Activated CD4-positive, alpha-beta T cell treated with anti-CD3 and anti-CD28 coated beads, Interleukin-2, amount 10 ng/mL, durations not matched to agents 24 days and 14 days (primary cell): ENCODE measurements at regions not wholly inside any gene's neighbourhood (a gene's known extent, or its start where the extent isn't known, plus 50 kb on each side); places are given as distances from the start of the nearest gene placed in this dataset.

Experiments
- DNase-seq: peaks from one replicate; pipeline ENCODE4 v3.0.0; 2022
- H3K27ac Mint-ChIP-seq: one replicate; pipeline ENCODE4 v1.8.0; 2022; ENCODE audit warnings: mild to moderate bottlenecking, mixed read lengths
- H3K27me3 Mint-ChIP-seq: one replicate; pipeline ENCODE4 v1.8.0; 2022; ENCODE audit warnings: mixed read lengths
- H3K36me3 Mint-ChIP-seq: one replicate; pipeline ENCODE4 v1.8.0; 2022; ENCODE audit warnings: low read depth, mild to moderate bottlenecking, mixed read lengths
- H3K4me1 Mint-ChIP-seq: one replicate; pipeline ENCODE4 v1.8.0; 2021; ENCODE audit warnings: mixed read lengths
- H3K4me3 Mint-ChIP-seq: one replicate; pipeline ENCODE4 v1.8.0; 2022; ENCODE audit warnings: mild to moderate bottlenecking, moderate library complexity, mixed read lengths
- H3K9me3 Mint-ChIP-seq: one replicate; pipeline ENCODE4 v1.8.0; 2021; ENCODE audit warnings: mixed read lengths
- intact Hi-C: fragments of 100-400 bp; cut with micrococcal nuclease; formaldehyde crosslinking; loops from one replicate; pipeline ENCODE4 v1.15.1; 2023

DNA sequence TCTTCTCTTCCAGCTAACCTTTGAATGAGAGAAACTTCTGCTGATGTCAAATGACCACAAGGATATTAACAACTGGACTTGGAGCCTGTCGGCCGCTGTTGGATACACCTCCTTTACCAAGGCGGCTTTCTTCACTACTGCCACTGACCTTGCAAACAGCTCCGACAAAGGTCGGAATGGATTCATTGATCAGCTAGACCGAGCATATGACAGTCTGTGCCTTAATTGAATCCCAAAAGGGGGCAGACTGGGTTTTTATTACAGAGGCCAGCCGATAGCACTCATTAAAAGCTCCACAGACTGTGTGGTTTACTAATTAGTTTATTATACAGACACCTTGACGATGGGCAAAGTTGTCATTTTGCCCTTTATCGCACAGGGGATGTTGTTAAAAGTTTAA, 394.5 kb downstream of the RERGL start:
- Mint-ChIP-seq H3K27ac (no peak overlapping the region), H3K27me3 (no peaks in the 10 kb centered on the region), H3K4me1 (no peaks in the 10 kb centered on the region), H3K4me3 (no peak overlapping the region), H3K9me3 (peaks cover 3% of the 10 kb centered on the region), H3K36me3 (no peaks in the 10 kb centered on the region)
- no peak for DNase-seq
- intact Hi-C loops = no loop called here

DNA sequence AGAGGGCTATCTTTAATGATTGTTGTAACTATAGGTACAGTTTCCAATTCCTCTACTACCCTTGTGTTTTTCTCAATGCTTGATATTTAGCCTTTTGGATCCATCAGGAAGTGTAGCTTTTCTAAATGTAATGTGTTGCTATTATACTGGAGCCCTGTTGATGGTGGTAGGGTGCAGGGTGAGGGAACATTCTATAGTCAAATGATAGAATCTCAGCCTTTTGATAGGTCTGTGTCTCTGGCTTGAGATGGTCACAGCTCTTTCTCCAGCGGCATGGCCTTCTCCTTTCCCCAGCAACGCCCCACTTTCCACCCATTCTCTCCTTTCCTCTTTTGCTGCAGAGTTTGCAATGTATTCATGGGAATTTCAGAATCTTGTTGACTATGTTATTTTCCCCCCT, 398.6 kb downstream of the RERGL start:
- Mint-ChIP-seq H3K27me3 (no peaks in the 10 kb centered on the region), H3K9me3 (peaks cover 4% of the 10 kb centered on the region), H3K36me3 (no peaks in the 10 kb centered on the region), H3K4me1 (no peaks in the 10 kb centered on the region), H3K27ac (no peak overlapping the region), H3K4me3 (no peak overlapping the region)
- intact Hi-C loops = no loop called here
- DNase-seq = no peak

DNA sequence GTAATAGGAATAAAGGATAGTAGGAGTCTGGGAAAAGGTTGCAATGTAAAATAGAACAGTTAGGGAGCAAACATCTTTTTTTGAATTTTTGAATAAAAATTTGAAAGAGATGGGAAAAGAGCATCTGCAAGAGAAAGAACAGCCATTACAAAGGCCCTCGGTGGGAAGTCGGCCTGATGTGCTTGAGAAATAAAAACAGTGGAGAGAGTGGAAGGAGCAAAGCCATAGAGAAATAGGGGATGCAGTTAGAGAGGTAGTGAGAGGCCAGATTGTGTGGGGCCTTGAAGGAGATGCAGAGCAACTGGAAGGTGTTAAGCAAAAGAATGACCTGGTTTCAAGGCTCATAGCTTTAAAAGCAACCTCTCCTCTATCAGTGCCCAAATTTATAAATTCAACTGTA, 409.8 kb downstream of the RERGL start:
- DNase-seq = no peak
- H3K9me3 Mint-ChIP-seq = peaks cover 6% of the 10 kb centered on the region

DNA sequence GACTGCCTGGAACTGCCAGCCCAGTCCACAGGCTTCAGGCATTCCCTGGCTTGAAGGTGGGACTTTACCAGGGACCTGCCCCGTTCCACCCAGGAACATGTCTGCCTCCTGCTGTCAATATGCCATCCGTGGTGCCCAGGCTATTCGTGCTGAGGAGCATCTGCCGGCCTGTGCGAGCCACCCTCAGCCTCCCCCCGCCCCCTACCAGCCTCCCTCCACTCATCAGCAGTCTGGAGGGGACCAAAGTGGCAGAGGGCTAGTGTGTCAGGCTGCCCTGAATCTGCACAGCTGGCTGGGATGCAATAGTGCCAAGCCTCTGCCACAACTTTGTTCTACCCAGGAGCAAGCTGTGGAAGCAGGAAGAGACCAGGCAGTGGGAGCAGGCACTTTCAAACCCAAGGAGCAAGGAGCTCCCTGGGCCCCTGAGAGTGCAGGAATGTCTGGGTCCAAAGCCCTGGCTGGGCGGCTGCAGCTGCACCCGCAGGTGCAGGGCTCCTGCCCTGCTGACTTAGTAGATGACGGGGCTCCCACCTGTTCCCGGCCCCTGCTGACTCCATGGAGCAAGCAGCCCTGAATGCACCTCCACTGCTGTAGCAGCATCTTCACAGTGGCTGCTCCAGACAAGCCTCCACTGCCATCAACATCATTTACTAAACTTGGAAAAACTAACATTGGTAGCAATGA, 423.2 kb downstream of the RERGL start:
- intact Hi-C loops = no loop called here
- no peaks in the 10 kb centered on the region for H3K27me3 Mint-ChIP-seq
- no peaks in the 10 kb centered on the region for H3K36me3 Mint-ChIP-seq
- H3K27ac Mint-ChIP-seq = no peak overlapping the region
- H3K4me3 Mint-ChIP-seq = no peak overlapping the region
- peaks cover 5% of the 10 kb centered on the region for H3K9me3 Mint-ChIP-seq
- H3K4me1 Mint-ChIP-seq = no peaks in the 10 kb centered on the region
- DNase-seq = no peak

More for the DNA sequence above, 409.8 kb downstream of the RERGL start:
- H3K27ac Mint-ChIP-seq = no peak overlapping the region
- no peak overlapping the region for H3K4me3 Mint-ChIP-seq
- H3K4me1 Mint-ChIP-seq = no peaks in the 10 kb centered on the region
- intact Hi-C loops = no loop called here
- no peaks in the 10 kb centered on the region for H3K27me3 Mint-ChIP-seq
- no peaks in the 10 kb centered on the region for H3K36me3 Mint-ChIP-seq

DNA sequence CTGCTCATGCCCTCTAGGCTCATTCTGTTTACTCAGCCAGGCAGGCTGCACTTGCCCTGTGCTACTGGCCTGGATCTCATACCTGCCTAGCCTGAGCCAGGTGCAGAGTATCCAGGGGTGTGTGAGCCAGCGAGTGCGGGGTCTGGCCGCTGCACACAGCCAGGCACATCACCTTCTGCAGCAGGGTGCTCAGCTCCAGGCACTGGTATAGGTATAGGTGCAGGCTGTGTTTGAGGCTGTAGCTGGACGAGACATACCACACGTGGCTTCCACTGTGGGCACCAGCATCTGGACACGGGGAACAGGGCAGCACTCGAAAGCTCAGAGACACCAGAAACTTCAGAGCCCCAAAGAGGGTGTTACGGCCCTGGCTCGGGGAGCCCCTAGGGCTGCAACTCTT, 424.2 kb downstream of the RERGL start:
- H3K27ac Mint-ChIP-seq = no peak overlapping the region
- no peak for DNase-seq
- H3K4me1 Mint-ChIP-seq = no peaks in the 10 kb centered on the region
- H3K27me3 Mint-ChIP-seq = no peaks in the 10 kb centered on the region
- no peak overlapping the region for H3K4me3 Mint-ChIP-seq
- peaks cover 5% of the 10 kb centered on the region for H3K9me3 Mint-ChIP-seq
- intact Hi-C loops = no loop called here
- no peaks in the 10 kb centered on the region for H3K36me3 Mint-ChIP-seq

DNA sequence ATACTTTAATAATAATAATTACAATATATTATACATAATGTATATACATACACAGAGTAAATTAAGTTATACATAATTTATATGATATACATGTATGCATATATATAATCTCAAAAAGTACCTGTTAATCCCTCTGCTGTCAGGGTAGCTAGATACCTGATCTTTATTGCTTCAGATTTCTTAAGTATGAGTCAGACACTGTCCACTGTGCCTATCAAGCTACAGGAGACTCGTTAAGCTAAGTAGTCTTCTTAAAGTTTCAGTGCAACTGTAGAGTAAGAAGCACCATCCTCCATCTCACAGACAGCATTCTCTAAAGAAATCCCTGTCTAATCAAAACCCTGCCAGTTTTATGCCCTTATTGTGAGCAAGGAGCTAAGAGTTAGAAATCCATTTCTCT, 428.7 kb downstream of the RERGL start:
- DNase-seq = no peak
- Mint-ChIP-seq H3K27ac (no peak overlapping the region), H3K4me3 (no peak overlapping the region), H3K36me3 (no peaks in the 10 kb centered on the region), H3K4me1 (no peaks in the 10 kb centered on the region), H3K9me3 (no peaks in the 10 kb centered on the region), H3K27me3 (no peaks in the 10 kb centered on the region)
- intact Hi-C loops = no loop called here

DNA sequence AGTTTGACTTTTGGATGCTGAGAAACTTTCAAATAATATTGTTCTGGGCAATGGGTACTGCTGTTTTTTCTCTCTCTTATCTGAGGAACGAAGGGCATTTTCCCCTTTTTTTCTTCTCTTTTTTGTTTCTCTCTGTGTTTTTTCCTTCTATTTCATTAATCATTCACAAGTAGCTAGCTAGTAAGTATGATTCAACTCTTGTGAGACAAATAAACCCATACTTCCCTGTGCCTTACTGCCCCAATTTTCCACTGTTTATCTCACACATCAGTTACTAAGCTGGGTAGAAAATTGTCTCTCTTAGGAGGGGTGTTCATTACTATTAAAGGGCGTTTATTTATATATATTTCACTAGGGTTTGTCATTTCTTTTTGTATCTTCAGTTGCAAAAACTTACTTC, 437.6 kb downstream of the RERGL start:
- DNase-seq = no peak
- Mint-ChIP-seq H3K9me3 (no peaks in the 10 kb centered on the region), H3K27me3 (no peaks in the 10 kb centered on the region), H3K27ac (no peak overlapping the region), H3K36me3 (no peaks in the 10 kb centered on the region), H3K4me1 (no peaks in the 10 kb centered on the region), H3K4me3 (no peak overlapping the region)
- intact Hi-C loops = no loop called here

DNA sequence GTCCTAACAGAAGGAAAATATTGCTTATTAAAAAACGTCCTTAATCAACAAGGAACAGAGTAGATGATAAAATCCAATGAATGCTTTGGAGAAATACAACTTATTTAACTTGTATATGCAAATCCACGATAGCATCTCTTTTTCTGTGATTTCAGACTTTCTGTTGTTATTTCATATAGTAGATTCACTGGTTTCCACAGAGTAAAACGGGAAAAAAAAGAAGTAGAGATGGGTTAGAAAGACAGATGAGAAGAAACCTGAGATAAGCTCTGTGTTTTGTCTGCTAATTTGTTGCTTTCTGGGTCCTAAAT, 447.7 kb downstream of the RERGL start:
- no peaks in the 10 kb centered on the region for H3K4me1 Mint-ChIP-seq
- no peaks in the 10 kb centered on the region for H3K9me3 Mint-ChIP-seq
- H3K27ac Mint-ChIP-seq = no peak overlapping the region
- H3K36me3 Mint-ChIP-seq = no peaks in the 10 kb centered on the region
- no peak overlapping the region for H3K4me3 Mint-ChIP-seq
- no peaks in the 10 kb centered on the region for H3K27me3 Mint-ChIP-seq
- intact Hi-C loops = no loop called here
- no peak for DNase-seq

DNA sequence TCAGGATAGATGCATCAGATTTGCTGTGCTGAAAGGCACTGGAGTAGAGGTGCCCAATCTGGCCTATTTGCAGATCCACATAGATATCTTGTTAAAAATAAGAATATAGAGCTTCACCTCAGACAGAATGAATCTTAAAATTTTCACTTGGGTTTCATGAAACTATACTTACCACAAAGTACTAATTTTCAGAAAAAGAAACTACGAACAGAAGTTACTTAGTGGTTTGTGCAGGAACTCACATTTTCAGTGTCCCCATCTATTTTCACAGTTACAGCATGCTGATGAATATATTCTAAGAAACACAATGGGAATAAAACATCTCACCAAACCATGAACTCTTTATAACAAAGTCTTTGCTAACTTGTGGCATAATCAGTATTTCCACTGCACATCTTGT, 449.4 kb downstream of the RERGL start:
- DNase-seq = no peak
- no peak overlapping the region for H3K4me3 Mint-ChIP-seq
- H3K36me3 Mint-ChIP-seq = no peaks in the 10 kb centered on the region
- H3K9me3 Mint-ChIP-seq = no peaks in the 10 kb centered on the region
- intact Hi-C loops = no loop called here
- no peaks in the 10 kb centered on the region for H3K4me1 Mint-ChIP-seq
- H3K27me3 Mint-ChIP-seq = no peaks in the 10 kb centered on the region
- H3K27ac Mint-ChIP-seq = no peak overlapping the region

DNA sequence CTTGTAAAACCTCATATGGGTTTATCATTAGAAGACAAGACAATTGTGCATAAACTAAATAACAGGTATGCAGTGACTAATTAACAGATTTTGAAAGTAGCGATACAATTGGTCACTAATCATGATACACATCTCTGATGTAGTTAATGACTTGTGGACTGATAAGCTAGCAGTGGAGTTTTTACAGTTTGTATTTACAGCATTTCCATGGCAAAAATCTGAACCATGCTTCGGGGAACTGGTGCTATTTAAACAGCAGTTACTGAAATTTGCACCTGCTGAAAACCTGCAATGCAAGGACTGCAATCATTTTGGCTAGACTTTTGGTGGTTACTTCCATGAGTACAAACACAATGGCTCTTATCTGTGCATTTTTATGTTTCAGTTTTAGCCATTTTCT, 471.2 kb downstream of the RERGL start:
- Mint-ChIP-seq H3K27ac (no peak overlapping the region), H3K9me3 (no peaks in the 10 kb centered on the region), H3K4me3 (no peak overlapping the region), H3K4me1 (no peaks in the 10 kb centered on the region), H3K36me3 (no peaks in the 10 kb centered on the region), H3K27me3 (no peaks in the 10 kb centered on the region)
- no peak for DNase-seq
- intact Hi-C loops = no loop called here

DNA sequence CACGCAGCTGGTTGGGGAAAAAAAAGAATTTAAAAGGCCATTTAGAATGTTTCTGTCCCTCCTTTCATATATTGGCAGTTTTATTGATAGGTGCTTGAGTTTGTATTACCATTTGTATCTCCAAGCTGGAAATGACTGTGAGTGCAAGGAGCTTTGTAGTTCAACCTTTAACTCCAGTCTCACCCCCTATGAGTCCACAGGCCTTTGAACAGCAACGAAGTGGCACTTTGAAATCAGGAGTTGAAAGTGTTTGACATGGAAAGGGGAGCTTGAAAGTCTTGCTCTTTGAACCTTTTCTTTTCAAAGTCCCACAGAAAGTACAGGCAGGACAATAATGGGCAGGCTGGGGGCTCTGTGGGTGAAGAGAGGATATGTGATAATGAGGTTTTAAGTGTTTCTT, 480.3 kb downstream of the RERGL start:
- no peak for DNase-seq
- H3K9me3 Mint-ChIP-seq = no peaks in the 10 kb centered on the region
- H3K36me3 Mint-ChIP-seq = no peaks in the 10 kb centered on the region
- H3K4me3 Mint-ChIP-seq = no peak overlapping the region
- no peak overlapping the region for H3K27ac Mint-ChIP-seq
- H3K27me3 Mint-ChIP-seq = no peaks in the 10 kb centered on the region
- intact Hi-C loops = no loop called here
- no peaks in the 10 kb centered on the region for H3K4me1 Mint-ChIP-seq

DNA sequence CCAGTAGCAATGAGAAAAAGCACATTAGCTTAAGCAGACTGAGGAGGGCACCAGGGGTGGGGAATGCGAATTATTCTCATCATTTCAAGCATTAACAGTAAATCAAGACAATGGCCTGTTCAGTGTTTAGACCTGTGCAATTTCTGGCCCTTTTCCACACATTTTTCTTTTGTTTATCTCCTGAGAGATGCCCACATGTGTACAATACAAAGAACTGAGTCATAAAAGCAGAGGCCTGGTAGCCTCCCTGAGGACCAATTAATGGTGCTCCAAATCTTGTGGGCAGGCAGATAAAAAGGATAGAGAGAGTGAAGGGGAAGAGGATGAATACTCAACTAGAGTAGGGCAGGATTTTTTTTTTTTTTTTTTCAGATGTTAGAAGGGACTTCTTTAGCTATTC, 480.8 kb downstream of the RERGL start:
- Mint-ChIP-seq H3K4me1 (no peaks in the 10 kb centered on the region), H3K27me3 (no peaks in the 10 kb centered on the region), H3K9me3 (no peaks in the 10 kb centered on the region), H3K36me3 (no peaks in the 10 kb centered on the region), H3K4me3 (no peak overlapping the region), H3K27ac (no peak overlapping the region)
- intact Hi-C loops = no loop called here
- DNase-seq = no peak

DNA sequence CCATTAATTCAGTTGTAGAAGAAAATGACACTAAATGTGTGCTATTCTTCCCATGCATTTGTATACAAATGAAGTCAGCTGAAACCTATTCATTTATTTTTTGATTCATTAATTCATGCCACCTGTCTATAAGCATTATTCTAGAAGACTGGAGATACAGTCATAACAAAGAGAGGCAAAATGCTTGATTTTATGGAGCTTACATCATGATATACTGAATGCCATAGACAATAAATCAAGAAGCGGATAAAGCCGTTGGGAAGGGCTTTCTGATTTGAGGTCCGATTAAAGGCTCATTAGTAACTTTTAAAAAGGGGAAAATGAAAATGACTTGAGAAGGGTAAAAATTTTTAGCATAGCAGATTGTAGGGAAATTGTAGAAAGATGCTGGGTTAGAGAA, 494.9 kb downstream of the RERGL start:
- no peak overlapping the region for H3K4me3 Mint-ChIP-seq
- intact Hi-C loops = no loop called here
- no peak for DNase-seq
- H3K4me1 Mint-ChIP-seq = no peaks in the 10 kb centered on the region
- H3K36me3 Mint-ChIP-seq = no peaks in the 10 kb centered on the region
- H3K27ac Mint-ChIP-seq = no peak overlapping the region
- no peaks in the 10 kb centered on the region for H3K27me3 Mint-ChIP-seq
- H3K9me3 Mint-ChIP-seq = no peaks in the 10 kb centered on the region

DNA sequence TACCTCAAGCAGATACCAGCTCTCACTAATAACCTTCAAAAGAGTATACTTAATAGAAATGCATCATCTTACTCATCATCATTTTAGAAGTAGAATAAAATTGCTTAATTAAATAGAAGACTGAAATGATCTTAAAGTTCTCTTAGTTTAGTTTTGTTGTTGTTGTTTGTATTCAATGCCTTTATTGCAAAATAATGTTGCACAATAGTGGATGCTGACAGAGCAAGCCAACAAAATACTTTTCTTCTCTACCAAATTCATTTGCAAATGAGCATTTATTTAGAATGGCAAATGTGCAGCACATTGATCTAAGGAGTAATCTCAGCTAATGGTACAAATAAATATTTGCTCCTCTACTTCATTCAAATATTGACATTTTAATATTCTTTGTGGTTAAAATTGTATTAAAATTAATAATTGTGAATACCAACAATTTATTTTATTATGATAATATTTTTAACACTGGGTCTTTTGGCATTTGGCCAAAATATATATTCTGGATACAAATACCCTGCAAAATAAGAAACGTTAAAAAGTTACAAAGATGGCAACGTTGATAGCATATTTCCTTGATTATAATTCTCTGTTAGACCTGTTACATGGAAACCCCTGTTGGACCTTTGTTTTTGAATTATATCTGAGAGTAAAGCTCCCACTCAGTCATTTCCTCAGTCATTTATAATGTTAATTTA, 496.1 kb downstream of the RERGL start:
- H3K4me1 Mint-ChIP-seq = no peaks in the 10 kb centered on the region
- no peak for DNase-seq
- no peak overlapping the region for H3K27ac Mint-ChIP-seq
- no peaks in the 10 kb centered on the region for H3K9me3 Mint-ChIP-seq
- H3K36me3 Mint-ChIP-seq = no peaks in the 10 kb centered on the region
- intact Hi-C loops = no loop called here
- no peaks in the 10 kb centered on the region for H3K27me3 Mint-ChIP-seq
- H3K4me3 Mint-ChIP-seq = no peak overlapping the region

DNA sequence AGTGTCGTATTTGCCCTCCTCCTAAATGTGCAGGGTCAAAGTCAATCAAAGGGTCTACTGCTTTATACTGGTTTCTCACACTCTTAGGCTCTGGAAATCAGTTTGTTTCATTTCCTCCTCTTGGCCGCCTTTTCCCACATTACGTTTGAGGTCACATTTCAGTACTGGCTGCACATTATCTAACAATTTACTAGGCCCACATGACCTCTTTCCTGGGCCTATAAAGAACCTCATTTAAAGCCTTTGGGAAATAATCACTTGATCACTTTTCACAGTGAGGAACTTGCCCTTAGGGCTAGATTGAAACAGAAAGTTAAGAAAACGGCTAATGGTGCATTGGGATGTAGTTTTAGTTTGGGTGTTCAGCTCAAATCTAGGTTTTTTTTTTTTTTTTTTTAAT, 497.5 kb downstream of the RERGL start:
- no peak overlapping the region for H3K27ac Mint-ChIP-seq
- no peaks in the 10 kb centered on the region for H3K4me1 Mint-ChIP-seq
- H3K9me3 Mint-ChIP-seq = no peaks in the 10 kb centered on the region
- H3K36me3 Mint-ChIP-seq = no peaks in the 10 kb centered on the region
- no peak overlapping the region for H3K4me3 Mint-ChIP-seq
- no peak for DNase-seq
- intact Hi-C loops = no loop called here
- H3K27me3 Mint-ChIP-seq = no peaks in the 10 kb centered on the region
